NCI-H1930 (cell line): ENCODE measurements at regions not wholly inside any gene's neighbourhood (a gene's known extent, or its start where the extent isn't known, plus 50 kb on each side); places are given as distances from the start of the nearest gene placed in this dataset.

Experiments used
- DNase-seq, 2 experiments: peaks; one replicate each; lab custom pipeline; 2025; lab: John Stamatoyannopoulos, UW

DNA sequence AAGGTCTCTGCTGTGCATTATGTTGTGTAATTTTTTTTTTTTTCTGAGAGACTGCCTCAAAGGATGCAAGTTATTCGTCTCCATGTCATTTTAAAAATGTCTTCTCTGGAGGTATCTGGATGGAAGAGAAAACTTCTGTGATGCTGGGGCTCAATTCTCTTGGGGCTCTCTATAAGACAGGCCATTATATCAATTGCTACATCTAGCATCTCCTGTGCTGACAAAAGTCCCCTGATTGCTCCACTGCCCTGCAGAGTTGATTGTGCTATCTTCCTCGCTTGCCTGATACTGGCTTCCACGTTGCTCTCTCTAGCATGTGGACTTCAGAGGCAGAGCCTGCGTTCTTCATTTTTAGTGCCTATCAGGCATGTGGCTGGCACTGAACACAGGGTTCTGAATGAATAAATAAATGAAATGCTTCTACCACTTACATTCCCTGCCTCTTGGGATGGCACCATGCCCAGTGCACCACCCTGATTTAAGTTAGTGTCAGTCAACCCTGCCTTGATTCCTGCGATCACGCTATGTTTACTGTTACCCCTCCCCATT, 1035.5 kb upstream of the EEF2KMT start:
- no peak for DNase-seq

- no peak for DNase-seq
These were observed 1034.5 kb upstream of the EEF2KMT start for GRCh38 chr16:6132121-6132520.

GRCh38 chr16:6131526-6132050, 1034.0 kb upstream of the EEF2KMT start:
- DNase-seq: no peak

DNA sequence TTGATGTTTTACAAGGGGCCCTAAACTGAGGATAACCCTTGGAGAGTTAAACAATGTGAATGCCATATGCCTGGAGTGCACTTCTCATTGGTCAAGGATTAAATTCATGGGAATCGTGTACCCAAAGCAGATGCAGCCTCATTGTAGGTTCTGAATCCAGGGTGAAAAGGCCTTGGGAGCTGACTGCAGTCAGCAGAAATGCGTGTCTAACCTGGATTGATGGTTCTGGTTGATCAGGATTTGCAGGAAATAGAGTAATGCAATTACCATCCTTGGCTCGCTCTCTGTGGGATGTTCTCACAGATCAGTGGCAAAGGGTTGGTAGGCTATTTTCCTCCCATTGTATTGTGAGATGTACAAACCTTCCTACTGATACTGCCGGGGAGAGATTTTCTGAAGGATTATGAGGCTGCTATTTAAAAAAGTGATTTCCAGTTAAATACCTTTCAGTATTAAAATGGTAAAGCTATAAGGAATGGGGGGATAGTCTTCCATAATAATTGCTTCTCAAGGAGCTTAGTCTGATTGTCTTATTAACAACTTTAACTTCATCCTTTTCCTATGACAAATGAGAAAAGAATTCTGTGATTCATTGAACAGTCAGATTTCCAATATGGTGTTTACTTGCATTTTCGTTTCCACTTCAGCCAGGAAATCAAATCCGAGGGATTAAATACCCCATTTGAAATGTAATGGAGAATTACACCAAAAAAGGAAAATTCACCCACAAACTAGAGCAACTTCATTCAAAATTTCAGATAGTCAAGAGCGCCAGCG, 1028.1 kb upstream of the EEF2KMT start:
- DNase-seq: no peak

GRCh38 chr16:6124136-6124535, 1026.5 kb upstream of the EEF2KMT start:
- DNase-seq: no peak

DNA sequence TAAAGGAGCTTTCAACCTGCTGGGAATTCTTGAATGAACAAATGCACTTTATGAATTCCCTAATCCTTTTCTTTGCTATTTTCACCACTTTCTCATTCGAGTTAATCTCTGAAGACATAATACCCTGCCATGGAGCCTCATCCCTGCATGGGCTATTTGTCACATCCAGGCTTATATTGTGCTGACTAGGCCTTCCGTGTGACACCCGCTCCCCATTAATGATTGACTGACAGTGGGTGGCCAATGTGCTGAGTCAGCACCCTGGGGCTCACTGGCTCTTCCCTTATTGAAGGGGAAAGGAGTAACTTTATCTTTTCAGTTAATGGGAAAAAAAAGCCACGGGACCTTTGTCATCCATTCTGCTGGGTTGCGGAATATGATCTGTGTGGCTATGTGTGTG, 1024.8 kb upstream of the EEF2KMT start:
- no peak for DNase-seq

- no peak for DNase-seq
These were observed 1017.1 kb upstream of the EEF2KMT start for GRCh38 chr16:6114691-6115090.

- DNase-seq: no peak
These were observed 1016.2 kb upstream of the EEF2KMT start for GRCh38 chr16:6113749-6114148.

DNA sequence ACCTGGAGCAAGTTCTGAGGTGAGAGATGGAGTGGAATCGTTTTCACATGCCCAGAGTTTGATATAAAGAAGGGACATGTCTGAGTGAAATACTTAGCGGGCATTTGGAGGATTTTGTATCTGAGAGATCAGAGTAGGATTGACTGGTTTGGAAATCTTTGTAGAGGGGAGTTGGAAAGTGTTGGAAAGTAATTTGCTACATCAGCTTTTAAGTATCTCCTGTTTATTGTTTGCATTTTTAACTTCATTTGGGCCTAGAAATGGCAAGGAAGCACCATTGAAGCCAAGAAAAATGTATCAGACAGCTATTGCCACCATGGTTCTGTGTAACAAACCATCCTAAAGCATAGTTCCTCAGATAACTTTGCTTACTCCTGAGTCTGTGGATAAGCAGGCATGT, 1015.1 kb upstream of the EEF2KMT start:
- DNase-seq: no peak

- DNase-seq: no peak
These were observed 1013.8 kb upstream of the EEF2KMT start for GRCh38 chr16:6111390-6111789.

GRCh38 chr16:6110346-6110745, 1012.8 kb upstream of the EEF2KMT start:
- DNase-seq: no peak

DNA sequence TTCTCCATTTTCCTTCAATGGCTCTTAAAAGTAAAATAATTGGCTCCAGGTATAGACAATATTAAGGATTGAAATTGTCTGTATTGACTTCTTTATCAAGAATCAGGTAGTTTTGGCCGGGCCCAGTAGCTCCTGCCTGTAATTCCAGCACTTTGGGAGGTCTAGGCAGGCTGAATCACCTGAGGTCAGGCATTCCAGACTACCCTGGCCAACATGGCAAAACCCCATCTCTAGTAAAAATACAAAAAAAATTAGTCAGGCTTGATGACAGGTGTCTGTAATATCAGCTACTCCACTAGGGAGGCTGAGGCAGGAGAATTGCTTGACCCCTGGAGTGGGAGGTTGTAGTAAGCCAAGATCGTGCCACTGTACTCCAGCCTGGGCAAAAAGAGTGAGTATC, 1008.5 kb upstream of the EEF2KMT start:
- DNase-seq: no peak

- DNase-seq: no peak
These were observed 1007.5 kb upstream of the EEF2KMT start for GRCh38 chr16:6105115-6105514.

- DNase-seq: no peak
These were observed 1006.8 kb upstream of the EEF2KMT start for GRCh38 chr16:6104428-6104827.

DNA sequence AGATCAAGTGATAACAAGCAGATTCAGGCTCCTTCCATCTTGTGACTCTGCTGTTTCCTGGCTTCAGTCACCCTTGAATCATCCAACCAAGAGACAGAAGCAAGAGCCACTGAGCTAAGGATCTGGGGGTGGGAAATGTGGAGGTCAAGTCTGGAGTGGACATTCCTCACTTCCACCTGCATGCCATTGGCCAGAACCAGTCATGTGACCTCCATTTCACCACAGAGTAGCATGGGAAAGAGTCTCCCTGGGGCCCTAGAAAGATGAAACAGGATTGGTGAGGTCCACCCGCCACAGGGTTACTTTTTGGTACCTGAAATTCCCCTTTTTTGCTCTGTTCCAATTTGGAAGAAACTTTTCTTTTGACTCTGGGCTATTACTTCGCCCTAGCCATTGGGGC, 1006.0 kb upstream of the EEF2KMT start:
- no peak for DNase-seq

DNA sequence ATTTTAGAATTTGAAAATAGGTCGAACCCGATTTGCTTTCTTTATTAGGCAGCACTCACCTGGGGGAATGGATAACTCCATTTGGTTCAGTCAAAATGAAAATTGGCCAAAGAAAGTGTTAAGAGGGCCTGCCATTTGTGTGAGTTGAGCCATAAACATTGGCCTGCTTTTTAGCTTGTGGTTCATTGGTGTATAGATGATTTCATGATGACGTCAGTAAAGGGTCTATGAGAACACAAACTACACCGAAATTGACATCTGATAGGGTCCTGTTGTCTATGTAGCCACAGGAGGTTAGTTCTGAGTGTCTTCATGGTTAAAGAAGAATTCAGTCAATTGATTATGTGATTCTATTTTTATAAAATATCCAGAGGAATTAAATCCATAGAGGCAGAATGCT, 1001.5 kb upstream of the EEF2KMT start:
- DNase-seq: no peak

- DNase-seq: no peak
These were observed 999.5 kb upstream of the EEF2KMT start for GRCh38 chr16:6096931-6097670.

DNA sequence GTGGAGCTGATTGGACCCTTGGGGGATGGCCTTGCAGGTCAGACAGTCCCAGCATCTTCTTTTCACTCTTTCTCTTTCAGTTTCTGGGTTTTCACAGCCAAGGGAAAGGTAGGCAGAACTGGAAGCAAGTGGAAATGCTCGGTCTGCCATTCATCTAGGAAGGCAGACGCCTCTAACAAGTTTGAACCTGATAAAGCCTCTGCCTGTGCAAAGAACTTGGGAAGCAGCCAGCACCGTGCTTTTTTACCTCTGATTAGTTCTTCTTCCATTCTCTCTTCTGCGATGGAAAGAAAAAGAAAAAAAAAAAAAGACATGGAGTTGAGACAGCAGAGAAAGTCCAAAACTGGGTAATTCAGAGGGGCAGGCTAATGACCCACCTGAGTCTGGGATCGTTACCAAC, 997.8 kb upstream of the EEF2KMT start:
- DNase-seq: no peak

DNA sequence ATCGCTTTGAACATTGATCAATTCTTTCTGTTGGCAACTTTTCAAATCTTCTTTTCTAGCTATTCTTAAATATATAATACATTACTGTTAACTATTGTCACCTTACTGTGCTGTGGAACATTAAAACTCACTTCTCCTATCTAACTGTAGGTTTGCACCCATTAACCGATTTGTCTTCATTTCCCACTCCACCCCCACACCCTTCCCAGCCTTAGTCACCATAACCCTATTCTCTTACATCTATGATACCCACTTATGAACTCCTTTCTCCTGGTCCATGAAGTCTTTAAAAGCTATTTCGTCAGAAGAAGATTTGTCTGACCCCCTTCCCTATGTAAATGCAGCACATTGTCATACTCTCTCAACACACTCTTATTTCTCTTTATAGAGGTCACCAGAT, 993.4 kb upstream of the EEF2KMT start:
- DNase-seq: no peak

DNA sequence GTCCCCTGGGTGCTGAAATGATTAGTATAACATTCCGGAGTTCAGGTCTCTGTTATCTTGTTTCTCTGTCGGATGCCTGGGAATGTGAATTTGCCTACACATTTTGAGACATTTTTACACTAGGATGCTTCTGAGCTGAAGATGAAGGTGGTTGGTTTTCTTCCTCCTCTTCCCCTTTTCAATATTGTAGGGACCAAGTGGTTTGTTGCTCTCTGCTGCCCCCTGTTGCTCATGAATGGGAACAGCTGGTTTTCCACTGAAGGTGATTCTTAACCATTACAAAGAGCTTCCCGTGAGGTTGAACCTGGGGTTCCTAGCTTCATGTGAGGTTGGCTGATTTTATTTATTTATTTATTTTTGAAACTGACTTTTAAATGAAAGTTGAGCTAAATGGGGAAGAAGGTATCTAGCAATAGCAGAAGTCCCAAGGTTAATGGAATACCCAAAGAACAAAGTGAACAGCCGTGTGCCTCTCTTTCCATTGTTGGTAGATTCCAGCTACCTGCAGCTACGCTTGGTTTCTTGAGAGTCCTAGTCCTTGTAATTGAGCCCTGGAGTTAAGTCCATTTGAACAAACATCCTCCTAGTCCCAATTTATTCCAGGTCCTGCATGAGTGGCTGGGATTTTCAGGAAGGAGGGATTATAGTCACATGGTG, 983.9 kb upstream of the EEF2KMT start:
- peak; percentile 5 to 42 for DNase-seq

DNA sequence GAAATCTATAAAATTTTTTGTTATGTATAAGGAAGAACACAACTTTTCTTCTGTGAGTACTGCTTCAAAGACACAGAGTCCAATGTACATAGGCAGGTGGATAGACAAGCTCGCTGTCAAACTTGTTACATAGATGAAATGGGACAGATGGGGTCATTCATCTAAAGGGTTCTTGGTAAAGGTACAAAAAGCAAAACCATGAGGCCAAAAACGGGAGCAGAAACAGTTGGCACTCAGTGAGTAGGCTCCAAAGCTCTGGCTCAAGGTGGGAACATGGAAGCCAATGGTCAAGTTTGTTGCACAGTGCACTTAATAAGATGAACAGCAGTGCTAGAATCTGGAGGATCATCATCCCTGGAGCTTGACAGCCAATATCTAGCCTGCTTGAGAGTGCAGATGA, 979.0 kb upstream of the EEF2KMT start:
- DNase-seq: no peak

DNA sequence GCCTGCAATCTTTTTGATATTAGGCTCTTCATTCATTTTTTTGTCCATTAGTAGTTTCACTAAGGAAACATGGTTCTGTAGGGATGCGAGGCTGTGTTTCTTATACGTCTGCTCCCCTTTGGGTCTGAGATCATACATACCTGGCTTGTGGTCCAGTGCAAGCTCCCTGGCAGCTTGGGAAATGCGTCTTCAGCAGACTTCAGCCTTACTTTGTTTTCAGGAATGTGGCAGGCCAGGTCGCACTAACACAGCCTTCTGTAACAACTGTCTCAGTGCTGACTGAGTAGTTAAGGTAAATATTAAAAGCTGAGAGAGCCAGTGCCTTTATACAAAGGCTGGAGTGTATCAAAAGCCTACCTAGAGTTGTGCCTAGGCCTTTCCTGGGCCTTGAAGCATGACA, 970.5 kb upstream of the EEF2KMT start:
- no peak for DNase-seq

- no peak for DNase-seq
These were observed 969.1 kb upstream of the EEF2KMT start for GRCh38 chr16:6066652-6067051.
